ENCODE measurements at regions not wholly inside any gene's neighbourhood (a gene's known extent, or its start where the extent isn't known, plus 50 kb on each side); places are given as distances from the start of the nearest gene placed in this dataset.
"Not testable (repeated sequence)": the region's sequence is repeated elsewhere in the genome, so short reads cannot be mapped to it uniquely, and the experiment has no call there.

DNA sequence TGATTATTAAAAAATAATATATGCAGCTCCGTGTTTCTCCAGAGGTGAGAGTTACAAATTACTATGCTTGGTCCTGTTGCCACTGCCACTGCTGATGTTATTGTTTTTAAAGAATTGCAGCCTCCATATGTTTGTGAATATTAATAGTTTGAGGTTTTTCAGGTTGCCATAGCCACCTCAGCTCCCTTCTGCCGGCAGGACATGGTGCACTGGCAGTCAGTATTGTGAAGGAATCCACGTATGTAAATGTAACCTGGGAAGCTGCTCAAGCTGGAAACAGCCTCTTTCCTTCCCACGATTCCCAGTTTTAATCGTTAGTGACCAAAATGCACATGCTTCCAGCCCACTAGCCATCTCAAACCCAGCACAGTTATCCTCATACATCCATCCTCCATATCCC lies 184.4 kb upstream of the CCNG1 start:
- TF ChIP-seq, protein P1, sequence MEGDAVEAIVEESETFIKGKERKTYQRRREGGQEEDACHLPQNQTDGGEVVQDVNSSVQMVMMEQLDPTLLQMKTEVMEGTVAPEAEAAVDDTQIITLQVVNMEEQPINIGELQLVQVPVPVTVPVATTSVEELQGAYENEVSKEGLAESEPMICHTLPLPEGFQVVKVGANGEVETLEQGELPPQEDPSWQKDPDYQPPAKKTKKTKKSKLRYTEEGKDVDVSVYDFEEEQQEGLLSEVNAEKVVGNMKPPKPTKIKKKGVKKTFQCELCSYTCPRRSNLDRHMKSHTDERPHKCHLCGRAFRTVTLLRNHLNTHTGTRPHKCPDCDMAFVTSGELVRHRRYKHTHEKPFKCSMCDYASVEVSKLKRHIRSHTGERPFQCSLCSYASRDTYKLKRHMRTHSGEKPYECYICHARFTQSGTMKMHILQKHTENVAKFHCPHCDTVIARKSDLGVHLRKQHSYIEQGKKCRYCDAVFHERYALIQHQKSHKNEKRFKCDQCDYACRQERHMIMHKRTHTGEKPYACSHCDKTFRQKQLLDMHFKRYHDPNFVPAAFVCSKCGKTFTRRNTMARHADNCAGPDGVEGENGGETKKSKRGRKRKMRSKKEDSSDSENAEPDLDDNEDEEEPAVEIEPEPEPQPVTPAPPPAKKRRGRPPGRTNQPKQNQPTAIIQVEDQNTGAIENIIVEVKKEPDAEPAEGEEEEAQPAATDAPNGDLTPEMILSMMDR (IDR thresholded peaks at IDR 0.05) = no peak
- no peak for DNase-seq (ENCODE audit: low spot score)
- no peak for ATAC-seq (ENCODE audit: low FRiP score)

DNA sequence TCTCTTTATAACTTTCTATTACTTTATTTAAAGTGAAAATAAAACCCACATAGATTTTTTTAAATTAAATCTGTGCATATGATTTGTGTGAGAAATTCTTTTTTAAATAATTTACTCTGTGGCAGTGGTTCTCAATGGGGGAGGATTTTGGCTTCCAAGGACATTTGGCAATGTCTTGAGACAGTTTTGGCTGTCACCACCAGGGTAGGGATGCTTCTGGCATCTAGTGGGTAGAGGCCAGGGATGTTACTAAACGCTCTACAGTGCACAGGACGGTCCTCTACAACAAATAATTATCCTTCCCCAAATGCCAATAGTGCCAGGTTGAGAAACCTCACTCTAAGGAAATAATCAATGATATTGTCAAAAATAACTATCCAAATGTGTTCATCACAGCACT lies 177.9 kb upstream of the CCNG1 start:
- TF ChIP-seq, protein P1 (IDR thresholded peaks at IDR 0.05) = no peak
- no peak for ATAC-seq (ENCODE audit: low FRiP score)
- no peak for DNase-seq (ENCODE audit: low spot score)

DNA sequence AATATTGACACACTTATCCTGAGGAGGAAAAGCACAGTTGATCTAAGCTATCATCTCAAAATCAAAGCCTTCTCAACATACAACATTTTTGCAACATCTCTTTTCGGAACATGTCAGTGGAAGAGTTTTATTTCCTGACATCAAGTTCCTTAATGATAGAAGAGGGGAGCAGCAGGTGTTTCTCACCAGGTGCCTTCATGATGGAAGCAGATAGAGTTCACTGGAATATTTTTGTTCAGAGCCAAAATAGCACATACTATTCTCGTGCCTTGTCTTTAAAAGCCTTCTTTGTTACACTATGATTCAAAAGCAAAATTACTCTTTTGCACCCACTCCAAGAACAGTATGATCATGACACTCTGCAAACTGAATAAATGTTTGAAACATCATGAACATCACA lies 176.9 kb upstream of the CCNG1 start:
- no peak for DNase-seq (ENCODE audit: low spot score)
- ATAC-seq (ENCODE audit: low FRiP score) = no peak
- TF ChIP-seq, protein P1 (IDR thresholded peaks at IDR 0.05) = no peak

GRCh38 chr5:163260961-163261360 lies 176.4 kb upstream of the CCNG1 start:
- TF ChIP-seq, protein P1 (IDR thresholded peaks at IDR 0.05) = no peak
- ATAC-seq (ENCODE audit: low FRiP score) (no peak), DNase-seq (ENCODE audit: low spot score) (no peak)

GRCh38 chr5:163261647-163262269 lies 175.6 kb upstream of the CCNG1 start:
- no peak for ATAC-seq (ENCODE audit: low FRiP score)
- TF ChIP-seq, protein P1 (IDR thresholded peaks at IDR 0.05) = no peak
- no peak for DNase-seq (ENCODE audit: low spot score)

DNA sequence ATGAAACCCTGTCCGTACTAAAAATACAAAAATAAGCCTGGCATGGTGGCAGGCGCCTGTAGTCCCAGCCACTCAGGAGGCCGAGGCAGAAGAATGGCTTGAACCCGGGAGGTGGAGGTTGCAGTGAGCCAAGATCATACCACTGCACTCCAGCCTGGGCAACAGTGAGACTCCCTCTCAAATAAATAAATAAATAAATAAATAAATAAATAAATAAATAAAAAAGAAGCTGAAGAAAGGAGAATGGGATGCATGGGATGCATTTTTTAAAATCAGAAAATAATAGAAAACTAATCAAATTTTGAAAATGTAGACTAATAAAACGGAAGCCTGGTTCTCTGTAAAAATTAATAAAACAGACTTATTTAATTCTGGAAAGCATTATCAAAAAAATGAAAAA lies 171.1 kb upstream of the CCNG1 start:
- not testable (repeated sequence) for DNase-seq (ENCODE audit: low spot score); ATAC-seq (ENCODE audit: low FRiP score)

DNA sequence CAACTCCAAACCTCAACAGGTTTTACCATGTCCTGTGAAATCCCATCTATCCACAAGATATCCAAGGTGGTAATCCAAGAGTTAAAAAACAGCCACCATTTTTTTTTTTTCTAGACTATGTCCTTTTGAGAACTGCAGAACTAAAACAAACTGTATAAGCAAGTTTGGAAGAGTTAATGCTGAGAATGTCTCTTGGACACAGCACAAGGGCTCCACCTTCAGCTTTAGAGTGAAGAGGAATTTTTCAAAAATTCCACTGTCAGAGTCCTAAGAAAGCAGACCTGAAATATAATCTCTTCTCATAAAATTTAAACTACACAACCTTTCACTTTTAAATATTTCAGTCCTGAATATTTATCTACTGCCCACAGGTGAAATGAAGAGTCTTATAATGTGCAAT lies 167.8 kb upstream of the CCNG1 start:
- no peak for ATAC-seq (ENCODE audit: low FRiP score)
- TF ChIP-seq, protein P1 (IDR thresholded peaks at IDR 0.05) = no peak
- DNase-seq (ENCODE audit: low spot score) = no peak

DNA sequence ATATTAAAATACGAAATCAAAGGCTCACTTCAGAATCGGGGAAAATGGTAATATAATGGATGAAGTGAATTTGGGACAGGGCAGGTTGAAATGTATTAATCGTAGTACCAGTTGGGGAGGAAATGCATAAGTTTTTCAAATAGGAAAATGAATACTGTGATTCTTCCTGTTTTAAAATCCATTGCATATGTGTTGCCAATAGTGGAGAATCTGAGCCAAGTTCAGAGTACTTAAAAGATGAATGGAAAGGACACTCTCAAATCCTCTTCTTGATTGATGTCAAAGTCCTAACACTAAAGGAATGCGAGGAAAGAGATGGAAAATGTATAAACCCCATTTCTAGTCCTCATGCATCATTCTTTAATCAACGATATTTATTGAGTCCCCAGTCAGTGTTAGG lies 160.9 kb upstream of the CCNG1 start:
- no peak for DNase-seq (ENCODE audit: low spot score)
- no peak for ATAC-seq (ENCODE audit: low FRiP score)
- TF ChIP-seq, protein P1 (IDR thresholded peaks at IDR 0.05) = no peak

DNA sequence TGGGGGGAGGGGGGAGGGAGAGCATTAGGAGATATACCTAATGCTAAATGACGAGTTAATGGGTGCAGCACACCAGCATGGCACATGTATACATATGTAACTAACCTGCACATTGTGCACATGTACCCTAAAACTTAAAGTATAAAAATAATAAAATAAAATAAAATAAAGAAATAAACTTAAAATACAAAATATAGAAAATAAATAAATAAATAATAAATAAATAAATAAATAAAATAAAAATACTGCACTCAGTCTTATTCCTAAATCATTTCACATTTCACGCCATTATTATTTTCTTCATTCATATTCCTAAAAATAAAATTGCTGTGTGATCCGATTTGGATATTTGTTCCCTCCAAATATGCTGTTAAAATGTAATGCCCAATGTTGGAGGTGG lies 156.5 kb upstream of the CCNG1 start:
- not testable (repeated sequence) for ATAC-seq (ENCODE audit: low FRiP score); DNase-seq (ENCODE audit: low spot score)
